GM21381 (cell line): ENCODE measurements at regions not wholly inside any gene's neighbourhood (a gene's known extent, or its start where the extent isn't known, plus 50 kb on each side); places are given as distances from the start of the nearest gene placed in this dataset.

Experiments
- ATAC-seq: cut with Tn5 transposase; IDR thresholded peaks from one replicate; pipeline ENCODE4 v1.9.1; 2021; ENCODE audit warnings: mild to moderate bottlenecking, moderate library complexity; ENCODE audit not compliant: unreplicated experiment

- no peak for ATAC-seq
These were observed 63.8 kb upstream of the GATB start for GRCh38 chr4:151824656-151825055.

- ATAC-seq, result no peak
These were observed 61.5 kb upstream of the GATB start for GRCh38 chr4:151822331-151822730.

GRCh38 chr4:151820004-151820403 is 59.2 kb upstream of the GATB start:
- ATAC-seq, result no peak

GRCh38 chr4:151811403-151811802 is 50.6 kb upstream of the GATB start:
- ATAC-seq, result no peak
